SK-N-SH (cell line): ENCODE measurements at regions not wholly inside any gene's neighbourhood (a gene's known extent, or its start where the extent isn't known, plus 50 kb on each side); places are given as distances from the start of the nearest gene placed in this dataset.

ENCODE experiments used
- CTCF ChIA-PET: fragments of 300-600, 350-600 bp; formaldehyde crosslinking; extraction: SDS; loops from one replicate; lab custom pipeline; 2021; lab: Yijun Ruan, JAX
- POLR2A ChIA-PET: fragments of 350-600 bp; sonication (Branson Sonifier 250); formaldehyde crosslinking; extraction: SDS; loops from one replicate; lab custom pipeline; 2020; ENCODE audit warnings: antibody characterized with exemption, inconsistent platforms; lab: Yijun Ruan, JAX
- DNase-seq: peaks from one replicate; pipeline ENCODE4 v3.0.0; 2012
- H2AFZ ChIP-seq: fragments of 200-600 bp; sonication (generic); 2 replicates; pipeline ENCODE4 v1.8.1; 2016; ENCODE audit warnings: antibody characterized with exemption, mild to moderate bottlenecking, low read depth
- H3F3A ChIP-seq: fragments of 200-600 bp; sonication (generic); replicated peaks from 2 replicates; pipeline ENCODE3; 2016; ENCODE audit warnings: antibody characterized with exemption, mild to moderate bottlenecking; ENCODE audit not compliant: insufficient read depth
- H3K27ac ChIP-seq, 2 experiments: fragments of 200-500 bp in 1 of 2; fragments of 200-600 bp in 1 of 2; sonication (Bioruptor generic) in 1 of 2; sonication (generic), shearing (Covaris generic) in 1 of 2; 2 replicates each; pipeline versions ENCODE4 v1.5.1 to v1.6.1; 2014 to 2016; ENCODE audit warnings: low read depth in 2 of 2, inconsistent platforms in 1 of 2, low read length in 1 of 2, mild to moderate bottlenecking in 1 of 2, mixed read lengths in 1 of 2
- H3K27me3 ChIP-seq: fragments of 200-600 bp; sonication (generic), shearing (Covaris generic); 2 replicates; pipeline ENCODE4 v1.6.1; 2016; ENCODE audit warnings: mixed run types; ENCODE audit not compliant: insufficient read depth
- H3K36me3 ChIP-seq, 2 experiments: fragments of 200-500 bp in 1 of 2; fragments of 200-600 bp in 1 of 2; sonication (Bioruptor generic) in 1 of 2; sonication (generic) in 1 of 2; replicated peaks in 1 of 2; 2 replicates each; pipeline versions ENCODE3 to v1.5.1; 2014 to 2016; ENCODE audit warnings: low read length in 1 of 2, mild to moderate bottlenecking in 1 of 2; ENCODE audit not compliant: insufficient read depth in 2 of 2, control insufficient read depth in 1 of 2
- H3K4me1 ChIP-seq, 2 experiments: fragments of 200-500 bp in 1 of 2; fragments of 200-600 bp in 1 of 2; sonication (Bioruptor generic) in 1 of 2; sonication (generic), shearing (Covaris generic) in 1 of 2; 2 replicates each; pipeline versions ENCODE4 v1.5.1 to v1.6.1; 2014 to 2016; ENCODE audit warnings: low read depth in 1 of 2, low read length in 1 of 2, mixed run types in 1 of 2; ENCODE audit not compliant: insufficient read depth in 2 of 2, control insufficient read depth in 1 of 2
- H3K4me2 ChIP-seq: fragments of 200-600 bp; sonication (generic), shearing (Covaris generic); 2 replicates; pipeline ENCODE4 v1.6.1; 2017; ENCODE audit warnings: mixed run types
- H3K4me3 ChIP-seq, 2 experiments: fragments of 200-500 bp in 1 of 2; fragments of 200-600 bp in 1 of 2; sonication (Bioruptor generic) in 1 of 2; sonication (generic), shearing (Covaris generic) in 1 of 2; 2 replicates each; pipeline versions ENCODE4 v1.5.1 to v1.8.1; 2014 to 2016; ENCODE audit warnings: low read depth in 2 of 2, inconsistent platforms in 1 of 2, low read length in 1 of 2, mild to moderate bottlenecking in 1 of 2, mixed read lengths in 1 of 2, moderate library complexity in 1 of 2
- H3K79me2 ChIP-seq: fragments of 200-600 bp; sonication (generic); 2 replicates; pipeline ENCODE4 v1.8.1; 2017; ENCODE audit warnings: mild to moderate bottlenecking; ENCODE audit not compliant: insufficient read depth
- H3K9ac ChIP-seq: fragments of 200-600 bp; sonication (generic); 2 replicates; pipeline ENCODE4 v1.6.1; 2017; ENCODE audit warnings: mixed run types
- H3K9me2 ChIP-seq: fragments of 200-600 bp; sonication (generic); 2 replicates; pipeline ENCODE4 v1.6.1; 2017; ENCODE audit warnings: mixed run types
- H3K9me3 ChIP-seq: fragments of 200-600 bp; sonication (generic); 2 replicates; pipeline ENCODE4 v1.6.1; 2017; ENCODE audit warnings: mixed run types, mild to moderate bottlenecking, moderate library complexity
- H4K20me1 ChIP-seq: fragments of 200-600 bp; sonication (generic); 2 replicates; pipeline ENCODE4 v1.6.1; 2017; ENCODE audit warnings: mild to moderate bottlenecking, mixed run types; ENCODE audit not compliant: insufficient read depth
- CHD2 ChIP-seq: fragments of 150-350 bp; IDR thresholded peaks from 2 replicates; pipeline ENCODE4 v1.6.1; 2018; ENCODE audit warnings: low read length; ENCODE audit not compliant: partially characterized antibody
- ELF1 ChIP-seq: IDR thresholded peaks from 2 replicates; pipeline ENCODE4 v1.4.0; 2012
- EZH2phosphoT487 ChIP-seq: fragments of 200-600 bp; sonication (generic); IDR thresholded peaks from 2 replicates; pipeline ENCODE4 v1.6.1; 2017; ENCODE audit warnings: low read depth, mixed run types, mild to moderate bottlenecking, antibody characterized with exemption, moderate library complexity, borderline replicate concordance
- FOXJ3 ChIP-seq: sonication (generic); formaldehyde crosslinking; IDR thresholded peaks from 2 replicates; pipeline ENCODE4 v1.5.1; 2020; ENCODE audit warnings: mild to moderate bottlenecking, missing genetic modification reagents
- GABPA ChIP-seq: IDR thresholded peaks from 2 replicates; pipeline ENCODE4 v1.4.0; 2012; ENCODE audit warnings: low read depth, mild to moderate bottlenecking
- GATA2 ChIP-seq: sonication (generic); formaldehyde crosslinking; IDR thresholded peaks from 2 replicates; pipeline ENCODE4 v1.5.0; 2020; ENCODE audit warnings: mild to moderate bottlenecking, missing genetic modification reagents
- JUND ChIP-seq: IDR thresholded peaks from 2 replicates; pipeline ENCODE4 v1.4.0; 2012
- MEF2A ChIP-seq: IDR thresholded peaks from 2 replicates; pipeline ENCODE4 v1.4.0; 2012; ENCODE audit warnings: low read depth, borderline replicate concordance
- MXI1 ChIP-seq: IDR thresholded peaks from 2 replicates; pipeline ENCODE4 v1.6.1; 2012; ENCODE audit warnings: mild to moderate bottlenecking, low read depth, low read length, improper control_type of control experiment
- NFIC ChIP-seq: IDR thresholded peaks from 2 replicates; pipeline ENCODE4 v1.4.0; 2012; ENCODE audit warnings: borderline replicate concordance
- NRF1 ChIP-seq: IDR thresholded peaks from 2 replicates; pipeline ENCODE4 v1.6.1; 2012; ENCODE audit warnings: low read depth, mild to moderate bottlenecking, low read length
- SIN3A ChIP-seq: IDR thresholded peaks from 2 replicates; pipeline ENCODE4 v1.6.1; 2012; ENCODE audit warnings: low read depth, mild to moderate bottlenecking, low read length, moderate library complexity, borderline replicate concordance
- TEAD4 ChIP-seq: IDR thresholded peaks from 2 replicates; pipeline ENCODE4 v1.4.0; 2012; ENCODE audit warnings: mild to moderate bottlenecking, borderline replicate concordance; ENCODE audit not compliant: insufficient read depth
- WGBS: methylation state at CpG from one replicate; pipeline ENCODE4 v1.1.6; 2017; ENCODE audit warnings: low lambda C conversion rate; 5-methylcytosine and 5-hydroxymethylcytosine counted together
- TF ChIP-seq, protein P1 (sequence below): fragments of 150-350 bp; IDR thresholded peaks from 2 replicates; pipeline ENCODE4 v1.6.1; 2016; ENCODE audit warnings: mild to moderate bottlenecking, low read depth, low read length
- TF ChIP-seq, protein P2 (sequence below): fragments of 200-600 bp; sonication (generic); IDR thresholded peaks from 2 replicates; pipeline ENCODE4 v1.6.1; 2017; ENCODE audit warnings: antibody characterized with exemption, mild to moderate bottlenecking, moderate library complexity
- TF ChIP-seq, protein P3 (sequence below): IDR thresholded peaks from 2 replicates; pipeline ENCODE4 v1.4.0; 2012; ENCODE audit warnings: low read depth, borderline replicate concordance
- TF ChIP-seq, protein P4 (sequence below): IDR thresholded peaks from 2 replicates; pipeline ENCODE4 v1.4.0; 2012; ENCODE audit warnings: low read depth

DNA sequence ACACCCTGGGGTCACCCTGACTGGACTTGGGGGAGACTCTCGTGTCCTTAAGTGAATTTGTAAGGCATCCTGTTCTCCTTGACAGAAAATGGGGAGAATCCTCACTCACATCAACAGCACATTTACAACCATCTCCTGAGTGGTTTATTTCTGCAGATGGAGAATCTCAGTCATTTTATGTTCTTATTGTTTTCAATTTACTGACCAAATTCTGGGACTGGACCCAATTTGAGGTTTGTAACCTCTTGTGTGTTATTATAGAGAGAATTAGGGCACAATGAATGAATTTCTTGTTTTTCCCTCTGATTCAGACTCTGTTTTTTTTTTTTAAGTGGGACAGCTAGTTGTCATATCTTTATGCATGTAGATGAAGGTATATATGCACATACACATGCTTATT, 104.9 kb downstream of the ADAMTS15 start:
- CTCF ChIA-PET = interaction anchor here (0.6 kb wide), 1 partner anchor 119 kb away, joined by 3 read pairs; no protein-coding TSS in a partner anchor

More for the DNA sequence above, 104.9 kb downstream of the ADAMTS15 start:
- Histone ChIP-seq H3K9me2 (no peaks in the 10 kb centered on the region), H3K9me3 (no peaks in the 10 kb centered on the region), H3F3A (no peaks in the 10 kb centered on the region), H3K4me3 (no peak overlapping the region), H3K4me1 (no peaks in the 10 kb centered on the region), H2AFZ (no peak overlapping the region), H3K79me2 (no peaks in the 10 kb centered on the region), H3K27me3 (no peaks in the 10 kb centered on the region), H3K27ac (no peak overlapping the region), H3K4me2 (no peak overlapping the region), H4K20me1 (no peaks in the 10 kb centered on the region), H3K9ac (no peak overlapping the region), H3K36me3 (no peaks in the 10 kb centered on the region)
- DNase-seq = no peak
- POLR2A ChIA-PET = no interaction called here
- 71% methylated on average over 1 of the region's 1 CpG for WGBS
- TF ChIP-seq TEAD4 (no peak), NRF1 (no peak), FOXJ3 (no peak), SIN3A (no peak), MEF2A (no peak), JUND (no peak), CHD2 (no peak), NFIC (no peak), GABPA (no peak), GATA2 (no peak), EZH2phosphoT487 (no peak), ELF1 (no peak), MXI1 (no peak)
- TF ChIP-seq, protein P1, sequence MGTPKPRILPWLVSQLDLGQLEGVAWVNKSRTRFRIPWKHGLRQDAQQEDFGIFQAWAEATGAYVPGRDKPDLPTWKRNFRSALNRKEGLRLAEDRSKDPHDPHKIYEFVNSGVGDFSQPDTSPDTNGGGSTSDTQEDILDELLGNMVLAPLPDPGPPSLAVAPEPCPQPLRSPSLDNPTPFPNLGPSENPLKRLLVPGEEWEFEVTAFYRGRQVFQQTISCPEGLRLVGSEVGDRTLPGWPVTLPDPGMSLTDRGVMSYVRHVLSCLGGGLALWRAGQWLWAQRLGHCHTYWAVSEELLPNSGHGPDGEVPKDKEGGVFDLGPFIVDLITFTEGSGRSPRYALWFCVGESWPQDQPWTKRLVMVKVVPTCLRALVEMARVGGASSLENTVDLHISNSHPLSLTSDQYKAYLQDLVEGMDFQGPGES = no peak
- TF ChIP-seq, protein P2, sequence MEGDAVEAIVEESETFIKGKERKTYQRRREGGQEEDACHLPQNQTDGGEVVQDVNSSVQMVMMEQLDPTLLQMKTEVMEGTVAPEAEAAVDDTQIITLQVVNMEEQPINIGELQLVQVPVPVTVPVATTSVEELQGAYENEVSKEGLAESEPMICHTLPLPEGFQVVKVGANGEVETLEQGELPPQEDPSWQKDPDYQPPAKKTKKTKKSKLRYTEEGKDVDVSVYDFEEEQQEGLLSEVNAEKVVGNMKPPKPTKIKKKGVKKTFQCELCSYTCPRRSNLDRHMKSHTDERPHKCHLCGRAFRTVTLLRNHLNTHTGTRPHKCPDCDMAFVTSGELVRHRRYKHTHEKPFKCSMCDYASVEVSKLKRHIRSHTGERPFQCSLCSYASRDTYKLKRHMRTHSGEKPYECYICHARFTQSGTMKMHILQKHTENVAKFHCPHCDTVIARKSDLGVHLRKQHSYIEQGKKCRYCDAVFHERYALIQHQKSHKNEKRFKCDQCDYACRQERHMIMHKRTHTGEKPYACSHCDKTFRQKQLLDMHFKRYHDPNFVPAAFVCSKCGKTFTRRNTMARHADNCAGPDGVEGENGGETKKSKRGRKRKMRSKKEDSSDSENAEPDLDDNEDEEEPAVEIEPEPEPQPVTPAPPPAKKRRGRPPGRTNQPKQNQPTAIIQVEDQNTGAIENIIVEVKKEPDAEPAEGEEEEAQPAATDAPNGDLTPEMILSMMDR = no peak
- TF ChIP-seq, protein P3, sequence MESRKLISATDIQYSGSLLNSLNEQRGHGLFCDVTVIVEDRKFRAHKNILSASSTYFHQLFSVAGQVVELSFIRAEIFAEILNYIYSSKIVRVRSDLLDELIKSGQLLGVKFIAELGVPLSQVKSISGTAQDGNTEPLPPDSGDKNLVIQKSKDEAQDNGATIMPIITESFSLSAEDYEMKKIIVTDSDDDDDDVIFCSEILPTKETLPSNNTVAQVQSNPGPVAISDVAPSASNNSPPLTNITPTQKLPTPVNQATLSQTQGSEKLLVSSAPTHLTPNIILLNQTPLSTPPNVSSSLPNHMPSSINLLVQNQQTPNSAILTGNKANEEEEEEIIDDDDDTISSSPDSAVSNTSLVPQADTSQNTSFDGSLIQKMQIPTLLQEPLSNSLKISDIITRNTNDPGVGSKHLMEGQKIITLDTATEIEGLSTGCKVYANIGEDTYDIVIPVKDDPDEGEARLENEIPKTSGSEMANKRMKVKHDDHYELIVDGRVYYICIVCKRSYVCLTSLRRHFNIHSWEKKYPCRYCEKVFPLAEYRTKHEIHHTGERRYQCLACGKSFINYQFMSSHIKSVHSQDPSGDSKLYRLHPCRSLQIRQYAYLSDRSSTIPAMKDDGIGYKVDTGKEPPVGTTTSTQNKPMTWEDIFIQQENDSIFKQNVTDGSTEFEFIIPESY = no peak
- TF ChIP-seq, protein P4, sequence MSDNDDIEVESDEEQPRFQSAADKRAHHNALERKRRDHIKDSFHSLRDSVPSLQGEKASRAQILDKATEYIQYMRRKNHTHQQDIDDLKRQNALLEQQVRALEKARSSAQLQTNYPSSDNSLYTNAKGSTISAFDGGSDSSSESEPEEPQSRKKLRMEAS = no peak
